GM21367 (cell line): ENCODE measurements at regions not wholly inside any gene's neighbourhood (a gene's known extent, or its start where the extent isn't known, plus 50 kb on each side); places are given as distances from the start of the nearest gene placed in this dataset.

Experiments used
- ATAC-seq: cut with Tn5 transposase; IDR thresholded peaks from one replicate; pipeline ENCODE4 v1.9.1; 2021; ENCODE audit not compliant: unreplicated experiment

DNA sequence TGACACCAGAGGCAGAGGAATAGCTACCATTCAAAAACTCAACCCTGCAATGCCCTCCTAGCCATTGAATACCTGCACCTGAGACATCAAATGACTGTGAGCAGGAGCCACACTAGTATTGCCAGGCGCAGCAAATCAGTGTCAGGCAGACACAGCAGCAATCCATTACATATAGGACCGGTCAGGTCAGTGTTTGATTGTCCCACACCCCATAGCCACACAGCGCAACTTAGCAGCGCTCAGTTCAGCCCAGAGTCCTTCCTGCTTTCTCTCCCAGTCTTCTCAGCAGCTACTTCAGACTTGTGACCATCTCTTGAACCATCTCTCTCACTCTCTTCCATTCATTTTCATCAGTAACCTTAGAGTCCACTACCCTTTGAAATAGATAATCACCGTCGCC, 181.6 kb upstream of the GPR12 start:
- no peak for ATAC-seq

DNA sequence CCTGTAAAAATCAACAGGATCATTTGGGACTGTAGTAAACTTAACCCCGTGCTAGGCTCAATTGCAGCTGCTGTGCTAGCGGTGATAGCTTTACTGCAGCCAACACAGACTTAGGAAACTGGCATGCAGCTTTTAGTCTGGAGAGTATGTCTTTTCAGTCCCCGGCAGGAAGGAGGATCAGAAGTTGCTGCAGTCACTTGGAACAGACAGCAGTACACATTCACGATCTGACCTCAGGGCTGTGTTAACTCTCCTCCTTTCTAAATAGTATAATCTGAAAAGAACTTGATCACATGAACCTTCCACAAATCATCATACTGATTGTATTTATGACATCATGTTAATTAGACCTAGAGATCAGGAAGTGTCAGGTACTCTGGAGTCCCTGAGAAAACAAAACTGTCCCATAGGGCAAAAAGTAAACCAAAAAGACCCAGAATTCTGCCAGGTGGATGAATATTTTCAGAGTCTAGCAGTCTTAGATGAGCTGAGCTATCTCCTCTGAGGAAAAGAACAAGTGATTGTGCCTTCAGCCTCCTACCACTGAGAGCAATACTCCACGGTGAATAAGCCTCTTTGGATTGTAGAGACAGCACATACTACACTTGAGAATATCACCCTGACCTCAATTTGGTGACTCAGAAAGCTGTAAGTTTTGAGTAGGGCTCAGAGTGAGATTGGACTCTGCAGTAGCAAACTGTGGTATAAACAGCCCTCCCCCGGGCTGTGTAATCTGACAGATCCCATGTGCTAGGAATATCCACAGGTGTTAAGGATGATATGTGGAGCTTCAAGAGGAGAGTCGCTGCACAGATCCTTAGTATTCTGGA, 181.0 kb upstream of the GPR12 start:
- no peak for ATAC-seq

DNA sequence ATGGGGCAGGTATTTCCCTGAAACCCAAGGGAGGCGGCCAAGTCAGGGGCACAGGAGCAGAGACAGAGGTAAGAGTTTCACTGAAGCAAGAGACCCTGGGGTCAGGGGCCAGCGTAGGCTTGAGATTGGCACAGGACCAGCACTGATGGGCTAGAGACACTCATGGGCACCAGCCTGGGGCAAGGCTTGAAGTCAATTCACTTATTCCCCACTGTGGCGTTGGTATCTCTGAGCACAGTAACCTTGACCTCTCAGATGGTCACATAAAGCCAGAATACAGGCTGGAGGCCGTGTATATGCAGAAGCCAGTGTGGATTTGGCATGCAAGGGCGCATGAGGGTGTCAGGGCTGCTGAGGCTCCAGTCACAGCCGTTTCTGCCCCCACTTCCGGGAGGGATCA, 173.5 kb upstream of the GPR12 start:
- ATAC-seq: no peak

DNA sequence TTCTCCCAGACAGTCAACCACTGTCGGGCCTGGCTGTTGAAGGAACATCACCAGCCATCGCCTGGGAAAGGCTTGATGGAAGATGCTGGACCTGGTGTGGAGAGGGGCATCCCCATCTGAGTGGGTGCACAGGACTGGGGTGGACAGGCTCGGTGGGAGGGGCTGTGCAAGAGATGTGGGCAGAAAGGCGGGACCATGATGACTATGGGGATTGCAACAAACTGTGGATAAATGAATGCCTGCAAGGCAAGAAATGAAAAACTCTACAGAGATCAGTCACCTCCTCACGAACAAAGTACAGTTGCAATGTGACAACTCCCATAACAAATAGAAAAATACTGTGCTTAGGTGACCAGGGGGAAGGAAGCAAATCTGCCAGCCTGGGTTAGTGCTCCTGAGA, 171.9 kb upstream of the GPR12 start:
- ATAC-seq: no peak

DNA sequence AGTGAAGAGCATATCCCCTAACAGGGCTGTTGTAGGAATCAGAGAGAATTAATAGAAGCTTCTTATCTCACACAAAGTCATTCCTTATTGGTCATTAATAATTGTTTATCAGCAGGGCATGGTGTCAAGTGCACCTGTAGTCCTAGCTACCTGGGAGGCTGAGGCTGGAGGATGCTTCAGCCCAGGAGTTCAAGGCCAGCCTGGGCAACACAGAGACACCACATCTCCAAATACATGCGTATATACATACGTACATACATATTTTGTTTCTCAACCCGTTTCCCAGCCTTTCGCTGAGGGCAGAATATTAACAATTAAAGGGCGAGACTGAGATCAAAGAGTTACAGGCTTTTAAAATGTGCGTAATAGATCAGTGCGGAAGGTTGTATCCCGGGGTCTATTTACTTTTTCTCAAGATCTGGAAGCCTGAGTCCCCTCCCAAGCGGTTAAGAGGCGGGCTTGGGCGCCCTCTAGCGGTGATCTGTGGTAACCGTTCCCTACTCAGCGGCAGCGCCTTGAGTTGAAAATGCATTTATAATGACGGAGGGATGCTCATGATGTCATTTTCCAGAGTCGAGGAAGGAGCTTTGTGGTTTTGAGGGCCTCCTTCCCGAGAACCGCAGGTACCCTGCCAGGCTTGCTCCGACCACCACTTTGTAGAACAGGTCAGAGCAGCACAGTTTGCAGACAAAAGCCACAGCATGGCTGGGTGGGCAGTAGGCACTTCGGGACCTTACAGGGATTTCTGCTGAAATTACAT, 169.6 kb upstream of the GPR12 start:
- no peak for ATAC-seq

DNA sequence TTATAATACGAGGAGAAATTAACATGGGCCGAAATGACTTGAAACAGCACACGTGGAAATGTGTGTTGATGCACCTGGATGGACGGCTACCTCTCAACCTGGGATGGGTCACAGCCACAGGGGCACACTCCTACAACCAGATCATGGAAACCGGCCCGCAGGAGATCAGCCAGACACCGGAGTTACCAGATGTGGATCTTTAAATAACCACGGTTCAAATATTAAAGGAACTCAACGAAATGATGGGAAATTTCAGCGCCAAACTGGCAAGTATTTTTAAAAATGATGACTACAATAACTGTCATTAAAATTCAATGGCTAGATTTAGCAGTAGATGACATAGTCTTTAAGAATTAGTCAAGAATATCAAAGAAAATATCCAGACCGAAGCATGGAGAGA, 166.9 kb upstream of the GPR12 start:
- no peak for ATAC-seq

DNA sequence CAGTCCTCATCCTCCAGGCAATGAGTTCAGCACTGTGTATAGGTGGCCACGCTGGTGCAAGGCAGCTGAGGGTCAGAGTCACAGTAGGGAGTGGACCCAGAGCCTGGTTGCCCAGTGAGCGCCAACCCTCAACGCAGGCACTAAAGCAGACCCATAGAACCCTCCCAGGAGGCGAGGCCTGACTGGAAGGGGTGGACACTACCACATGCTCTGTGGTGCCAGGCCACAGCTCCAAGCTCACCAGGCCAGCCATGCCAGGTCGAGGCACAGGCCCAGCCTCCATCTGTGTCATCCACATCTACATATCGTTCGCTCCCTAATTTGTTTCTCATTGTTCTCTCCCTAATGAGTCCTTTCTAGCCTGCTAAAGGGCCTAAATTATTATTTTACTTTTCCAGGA, 165.8 kb upstream of the GPR12 start:
- ATAC-seq: no peak

DNA sequence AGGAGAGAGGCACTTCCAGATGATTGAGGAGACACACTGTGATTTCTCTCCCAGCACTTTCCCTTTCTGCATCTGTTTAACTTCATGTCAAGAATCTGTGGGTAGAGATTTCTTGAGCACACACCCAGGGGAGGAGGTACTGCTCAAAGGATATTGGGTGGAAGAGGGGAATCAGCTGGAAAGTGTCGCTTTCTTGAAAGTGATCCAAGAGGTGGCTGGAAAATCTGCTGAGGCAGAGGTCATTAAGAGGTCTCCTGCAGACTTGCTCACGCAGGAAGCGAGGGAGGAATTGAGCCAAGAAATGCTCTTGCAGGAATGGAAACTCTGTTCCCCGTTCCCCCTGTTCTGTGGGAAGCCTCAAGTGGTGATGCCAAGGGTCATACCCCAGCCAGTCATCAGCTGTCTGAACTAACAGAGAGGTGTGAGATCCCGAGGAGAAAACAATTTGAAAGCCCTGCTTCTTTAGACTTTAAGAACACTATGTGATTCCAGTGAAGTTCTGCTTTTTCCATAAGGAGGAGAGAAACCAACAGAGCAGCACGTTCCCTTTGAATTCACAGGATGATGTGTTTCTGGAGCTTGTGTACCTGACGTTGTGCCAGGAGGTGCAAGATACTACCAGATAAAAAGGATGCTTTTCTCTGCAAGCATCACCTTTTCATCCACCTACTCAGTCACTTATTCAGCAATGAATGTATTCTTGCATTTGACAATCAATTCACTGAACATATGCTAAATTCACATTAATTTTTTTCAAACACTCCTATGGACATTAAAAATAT, 163.4 kb upstream of the GPR12 start:
- ATAC-seq: no peak

DNA sequence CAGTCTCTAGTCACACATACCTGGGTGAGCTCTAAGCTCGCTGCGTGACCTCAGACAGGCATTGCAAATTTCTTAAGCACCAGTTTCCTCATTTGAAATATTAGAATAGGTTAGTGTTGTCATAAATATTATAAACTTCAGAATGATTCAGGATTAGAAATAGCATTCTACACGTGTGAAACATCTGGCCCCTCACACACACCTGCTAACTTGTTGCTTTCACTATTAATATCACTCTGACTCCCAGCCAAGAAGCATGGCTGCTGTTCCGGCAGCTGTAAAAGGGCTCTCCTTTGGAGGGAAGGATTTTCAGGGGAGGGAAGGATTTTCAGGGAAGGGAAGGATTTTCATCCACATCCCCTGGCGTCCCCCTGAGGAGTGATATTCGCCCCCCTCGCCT, 161.3 kb upstream of the GPR12 start:
- ATAC-seq: no peak

DNA sequence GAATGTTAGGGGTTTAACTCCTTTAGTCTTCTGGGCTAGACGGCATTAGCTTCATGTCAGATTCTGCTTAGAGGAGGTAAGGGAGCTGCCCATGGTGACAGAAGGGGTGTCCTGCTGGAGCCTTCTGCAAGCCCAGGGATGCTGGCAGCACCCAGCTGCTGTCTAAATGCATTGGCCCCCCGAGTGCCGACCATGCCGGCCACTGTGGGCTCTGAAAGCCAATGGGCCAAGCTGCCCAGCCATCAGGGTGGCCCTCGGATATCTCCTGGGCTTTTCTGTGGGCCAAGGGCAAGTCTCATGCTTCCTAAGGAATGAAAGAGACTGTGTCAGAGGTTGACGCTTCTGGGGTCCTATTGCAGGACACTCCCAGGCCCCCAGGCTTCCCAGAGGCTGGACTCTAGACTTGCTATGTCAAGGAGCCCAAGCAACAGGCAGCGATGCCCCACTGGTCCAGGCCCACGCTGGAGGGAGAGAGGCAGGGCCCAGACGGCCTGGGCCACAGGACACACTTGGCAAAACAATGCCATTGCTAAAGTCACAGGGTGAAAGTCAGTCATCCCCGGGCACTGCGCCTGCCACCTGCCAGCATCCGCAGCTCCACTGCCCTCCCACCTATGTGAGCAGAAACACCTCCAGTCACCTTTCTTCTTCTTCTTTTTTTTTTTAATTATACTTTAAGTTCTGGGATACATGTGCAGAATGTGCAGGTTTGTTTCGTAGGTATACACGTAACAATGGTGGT, 160.2 kb upstream of the GPR12 start:
- no peak for ATAC-seq

DNA sequence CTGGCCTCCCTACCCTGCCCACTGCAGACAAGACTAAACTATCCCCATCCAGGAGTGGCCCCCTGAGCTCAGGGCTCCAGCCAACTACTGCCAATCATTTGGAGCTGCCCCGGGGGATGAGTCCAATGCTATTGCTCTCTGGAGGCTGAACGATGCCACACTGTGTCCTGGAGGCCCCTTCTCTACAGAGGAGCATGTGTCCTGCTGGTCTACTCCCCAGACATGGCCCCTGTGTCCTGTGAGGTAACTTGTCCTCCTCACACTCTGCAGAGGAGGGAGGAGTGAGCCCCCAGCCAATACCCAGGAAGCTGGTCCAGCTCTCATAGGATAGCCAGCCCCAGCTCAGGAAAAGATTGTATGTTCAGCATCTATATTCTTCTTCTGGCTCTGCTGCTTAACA, 159.1 kb upstream of the GPR12 start:
- no peak for ATAC-seq

DNA sequence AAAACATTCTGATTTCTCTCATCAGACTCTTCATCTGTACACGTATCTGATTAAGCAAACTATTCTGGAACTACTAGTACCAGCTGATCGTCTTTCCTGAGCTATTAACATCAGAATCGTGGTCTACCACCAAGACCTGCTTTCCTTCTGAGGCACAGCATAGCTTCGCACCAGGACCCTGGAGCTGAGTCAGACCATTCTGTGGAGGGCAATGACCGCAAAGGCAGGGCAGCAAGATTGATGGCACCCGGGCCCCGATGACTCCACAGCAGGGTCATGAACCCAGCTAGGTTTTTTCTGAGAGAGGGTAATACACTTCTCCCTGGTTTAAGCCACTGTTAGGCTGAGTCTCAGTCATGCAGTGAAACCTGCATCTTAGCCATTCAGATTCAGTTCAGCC, 158.7 kb upstream of the GPR12 start:
- ATAC-seq: no peak

DNA sequence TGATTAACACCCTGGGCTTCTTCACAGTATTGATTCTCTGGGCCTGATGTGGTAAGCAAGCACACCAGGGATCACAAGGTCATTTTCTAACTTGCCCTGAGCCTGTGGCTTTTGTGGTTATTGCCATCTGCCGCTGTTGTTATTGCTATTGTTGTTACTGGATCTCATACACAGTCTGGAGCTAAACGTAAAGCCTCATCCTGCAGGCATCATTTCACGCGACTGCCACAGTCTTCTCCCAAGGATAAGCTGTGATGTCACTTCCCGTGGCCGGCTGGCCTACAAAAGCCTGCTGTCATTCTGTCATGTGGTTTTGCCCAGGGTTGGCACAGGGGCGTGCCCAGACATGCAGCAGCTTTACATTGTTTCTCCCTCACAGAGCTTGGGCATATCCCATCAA, 154.0 kb upstream of the GPR12 start:
- peak; percentile 53 for ATAC-seq

DNA sequence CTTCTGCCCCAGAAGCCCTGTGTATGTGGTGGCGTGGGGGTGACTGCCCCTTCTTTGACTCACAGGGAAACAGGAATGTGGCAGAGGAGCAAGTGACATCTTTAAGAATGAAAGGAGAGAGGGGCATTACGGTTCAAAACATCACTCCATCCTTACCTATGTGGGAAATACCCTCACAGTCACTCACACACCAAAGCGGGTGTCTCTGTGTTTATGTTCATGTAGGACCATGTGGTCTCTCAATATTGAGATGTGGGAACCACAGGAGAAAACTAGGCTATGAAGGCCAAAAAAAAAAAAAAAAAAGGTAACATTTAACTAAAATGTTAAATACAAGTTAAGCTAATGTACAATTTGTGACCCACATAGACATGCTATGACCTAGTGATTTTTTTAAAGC, 153.6 kb upstream of the GPR12 start:
- no peak for ATAC-seq

DNA sequence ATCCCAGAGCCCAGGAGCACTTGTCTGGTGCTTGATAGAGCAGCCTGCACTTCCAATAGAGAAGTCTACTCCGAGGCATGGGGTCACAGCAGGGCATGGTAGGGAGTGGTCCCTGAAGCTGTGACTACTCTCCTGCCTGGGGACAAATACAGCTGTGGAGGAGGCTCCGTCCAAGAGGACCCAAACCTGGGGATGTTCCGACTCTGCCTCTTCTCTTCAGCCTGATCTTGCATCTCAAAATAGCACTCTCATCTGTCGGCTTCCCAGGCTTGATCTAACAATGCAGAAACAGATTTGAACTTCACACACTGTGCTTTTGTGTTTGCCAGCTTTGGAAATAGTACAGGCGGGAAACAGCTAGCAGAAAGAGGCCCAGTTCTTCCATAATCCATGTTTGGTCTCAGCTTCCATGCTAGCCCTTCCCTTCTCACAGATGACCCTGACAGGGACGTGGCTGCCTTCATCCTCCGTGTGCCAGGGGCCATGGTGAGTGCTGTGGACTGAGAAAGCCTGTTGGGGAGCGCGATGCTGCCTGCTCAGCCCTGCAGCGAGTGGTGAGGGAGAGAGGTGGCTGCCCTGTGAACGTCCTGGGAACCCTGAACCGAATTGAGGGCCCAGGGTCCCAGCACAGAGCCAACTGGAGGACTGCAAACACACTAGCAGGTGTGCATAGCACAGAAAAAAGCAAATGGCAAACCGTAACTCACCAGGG, 150.3 kb upstream of the GPR12 start:
- no peak for ATAC-seq

DNA sequence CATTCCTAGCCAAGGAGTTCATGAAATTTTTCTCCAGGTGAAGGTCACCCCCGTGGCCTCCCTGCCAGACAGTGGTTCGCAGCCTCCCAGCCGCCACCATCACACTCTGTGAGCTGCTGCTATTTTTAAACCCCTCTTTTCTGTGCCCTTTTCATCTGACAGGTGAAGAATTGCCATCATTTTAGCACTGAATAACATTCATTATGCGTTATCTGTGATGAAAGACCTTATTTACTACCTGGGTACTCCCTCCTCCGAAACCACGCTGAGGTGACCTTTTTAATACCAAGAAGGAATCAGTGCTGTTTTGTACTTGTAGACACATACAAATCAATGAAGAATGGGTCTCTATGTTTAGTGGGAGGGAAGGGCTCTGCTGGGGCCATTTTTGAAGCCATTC, 148.9 kb upstream of the GPR12 start:
- no peak for ATAC-seq

DNA sequence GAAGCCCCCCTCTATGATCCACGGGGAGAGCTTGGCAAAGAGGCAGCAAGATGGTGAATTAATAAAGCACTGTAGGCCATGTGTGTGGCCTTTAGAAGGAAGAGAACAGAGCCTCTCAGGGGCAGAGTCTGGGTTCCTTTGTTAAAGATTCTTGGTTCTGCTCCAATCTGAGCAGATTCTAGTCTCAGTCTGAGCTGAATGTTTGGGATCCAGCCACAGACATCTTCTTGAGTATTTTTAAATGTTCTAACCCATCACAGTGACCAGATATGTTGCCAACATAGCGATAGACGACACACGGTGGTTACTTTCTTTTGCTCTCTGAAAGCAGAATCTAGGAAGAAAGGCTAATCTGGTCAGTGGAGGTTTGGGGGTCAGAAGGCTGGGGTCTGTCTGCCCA, 147.5 kb upstream of the GPR12 start:
- ATAC-seq: no peak

DNA sequence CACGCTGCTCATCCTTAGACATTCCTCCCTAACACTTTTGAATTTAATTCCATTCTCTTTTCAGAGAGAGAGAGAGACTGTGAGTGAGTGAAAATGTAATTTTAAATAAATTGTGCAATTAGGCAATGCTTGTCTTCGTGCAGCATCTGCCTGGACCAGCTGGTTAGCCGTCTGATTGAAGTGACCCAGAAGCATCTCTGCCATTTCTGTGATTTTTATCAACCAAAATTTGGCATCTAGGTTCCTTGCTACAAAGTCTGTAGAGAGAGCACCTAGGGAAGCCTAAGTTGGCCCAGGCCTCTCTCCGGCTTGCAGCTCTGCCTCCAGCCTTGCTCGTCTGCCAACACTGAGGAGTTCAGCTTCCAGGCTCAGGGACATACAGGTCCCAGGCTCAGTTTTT, 138.6 kb upstream of the GPR12 start:
- ATAC-seq: no peak

DNA sequence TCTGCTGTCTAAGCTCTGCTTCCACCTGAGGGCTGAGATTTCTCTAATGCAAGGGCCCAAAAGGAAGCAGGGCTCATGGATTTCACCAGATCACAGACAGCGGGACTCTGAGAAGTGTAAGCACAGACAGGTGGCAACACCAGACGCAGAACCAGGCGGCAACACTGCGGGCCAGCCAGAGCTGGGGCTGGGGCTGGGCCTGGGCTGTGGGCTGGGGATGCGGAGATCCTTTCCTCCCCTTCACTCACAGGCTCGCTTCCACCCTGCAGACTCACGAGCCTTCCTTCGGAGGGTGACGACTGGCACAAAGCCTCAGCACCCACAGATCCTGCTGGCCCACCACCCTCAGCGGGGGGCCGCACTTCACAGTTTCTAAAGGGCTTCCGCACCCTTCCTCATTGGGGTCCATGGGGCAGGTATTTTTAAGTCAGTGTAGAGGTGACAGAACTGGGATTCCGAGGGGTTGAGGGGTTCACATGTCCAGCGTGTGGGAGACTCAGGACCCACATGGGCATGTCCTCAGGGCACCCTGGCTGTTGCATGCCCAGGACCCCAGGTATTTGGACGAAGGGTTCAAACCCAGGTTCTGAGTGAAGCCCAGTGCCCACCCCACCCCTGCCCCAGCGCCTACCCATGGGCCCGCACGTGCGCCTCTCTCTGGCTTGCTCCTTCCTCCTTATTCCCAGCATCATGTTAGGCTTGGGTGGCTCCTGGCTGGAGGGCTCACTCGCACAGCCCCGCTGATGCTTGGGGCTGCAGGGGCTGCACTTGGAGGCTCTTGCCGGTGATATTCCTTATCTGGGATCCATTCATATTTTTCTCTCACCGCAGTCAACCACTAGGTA, 137.3 kb upstream of the GPR12 start:
- ATAC-seq: no peak
